Peyer's patch (tissue), 4 donors: ENCODE measurements at regions not wholly inside any gene's neighbourhood (a gene's known extent, or its start where the extent isn't known, plus 50 kb on each side); places are given as distances from the start of the nearest gene placed in this dataset.

Experiments
- DNase-seq, 3 donors: peaks; one replicate each; pipeline ENCODE4 v3.0.0-alpha.2; 2017 to 2019
- H3K27ac ChIP-seq, 4 donors: fragments of 200-600 bp; sonication (generic); one replicate each; pipeline ENCODE4 v1.5.1; 2016 to 2019
- H3K27me3 ChIP-seq, 2 donors: fragments of 200-600 bp; sonication (generic); one replicate each; pipeline ENCODE4 v1.5.1; 2019
- H3K36me3 ChIP-seq, 3 donors: fragments of 200-600 bp; sonication (generic); one replicate each; pipeline ENCODE4 v1.5.1; 2016 to 2019
- H3K4me1 ChIP-seq, 4 donors: fragments of 200-600 bp; sonication (generic); one replicate each; pipeline ENCODE4 v1.5.1; 2016 to 2019
- H3K4me3 ChIP-seq, 4 donors: fragments of 200-600 bp; sonication (generic); 1 replicate in 3 of 4; 2 replicates in 1 of 4; pipeline ENCODE4 v1.5.1; 2016 to 2019; ENCODE audit warnings: mild to moderate bottlenecking in 1 of 4
- H3K9me3 ChIP-seq, 4 donors: fragments of 200-600 bp; sonication (generic); one replicate each; pipeline ENCODE4 v1.5.1; 2016 to 2019; ENCODE audit warnings: mild to moderate bottlenecking in 1 of 4
- CTCF ChIP-seq, 6 experiments: fragments of 450-650 bp in 4 of 6; fragments of 200-600 bp in 2 of 6; sonication (generic) in 1 of 6; IDR thresholded peaks; one replicate each; pipeline ENCODE4 v1.5.1; 2017 to 2019; ENCODE audit warnings: antibody characterized with exemption in 6 of 6, mild to moderate bottlenecking in 3 of 6, moderate library complexity in 1 of 6
- POLR2A ChIP-seq, 2 donors: fragments of 450-650 bp; IDR thresholded peaks; one replicate each; pipeline ENCODE4 v1.5.1; 2017; ENCODE audit warnings: antibody characterized with exemption in 2 of 2, mild to moderate bottlenecking in 2 of 2, moderate library complexity in 2 of 2

GRCh38 chr1:184279911-184280458, 106.8 kb upstream of the C1orf21 start:
- no peaks in the 10 kb centered on the region for H3K27me3 ChIP-seq
- no peak for TF ChIP-seq POLR2A (IDR thresholded peaks at IDR 0.05)
- TF ChIP-seq CTCF (IDR thresholded peaks at IDR 0.05), result no peak
- DNase-seq, result no peak
- H3K4me3 ChIP-seq, result no peak overlapping the region
- H3K27ac ChIP-seq, result no peak overlapping the region
- H3K9me3 ChIP-seq, result no peaks in the 10 kb centered on the region
- H3K36me3 ChIP-seq, result no peaks in the 10 kb centered on the region
- H3K4me1 ChIP-seq, result peaks cover 0 to 5% (median 0%) of the 10 kb centered on the region in 4 donors

GRCh38 chr1:184283999-184284398, 102.8 kb upstream of the C1orf21 start:
- Histone ChIP-seq H3K27me3 (no peaks in the 10 kb centered on the region), H3K4me3 (no peak overlapping the region), H3K36me3 (no peaks in the 10 kb centered on the region), H3K27ac (peak overlapping the region in 3 of 4 donors; percentile 3 to 61 (median 60)), H3K9me3 (no peaks in the 10 kb centered on the region), H3K4me1 (peaks cover 0 to 5% (median 0%) of the 10 kb centered on the region in 4 donors)
- TF ChIP-seq CTCF (IDR thresholded peaks at IDR 0.05), result no peak
- TF ChIP-seq POLR2A (IDR thresholded peaks at IDR 0.05), result no peak
- peak in 1 of 3 donors; percentile 53 for DNase-seq

GRCh38 chr1:184284900-184285299, 101.9 kb upstream of the C1orf21 start:
- Histone ChIP-seq H3K36me3 (no peaks in the 10 kb centered on the region), H3K4me1 (peaks cover 0 to 5% (median 0%) of the 10 kb centered on the region in 4 donors), H3K27me3 (no peaks in the 10 kb centered on the region), H3K4me3 (no peak overlapping the region), H3K9me3 (no peaks in the 10 kb centered on the region), H3K27ac (peak overlapping the region in 2 of 4 donors; percentile 29 to 60)
- DNase-seq, result no peak
- TF ChIP-seq POLR2A (IDR thresholded peaks at IDR 0.05) (no peak), CTCF (IDR thresholded peaks at IDR 0.05) (no peak)

GRCh38 chr1:184285401-184286087, 101.3 kb upstream of the C1orf21 start:
- no peaks in the 10 kb centered on the region for H3K9me3 ChIP-seq
- no peak for TF ChIP-seq CTCF (IDR thresholded peaks at IDR 0.05)
- no peak for TF ChIP-seq POLR2A (IDR thresholded peaks at IDR 0.05)

GRCh38 chr1:184287001-184287400, 99.8 kb upstream of the C1orf21 start:
- Histone ChIP-seq H3K4me3 (no peak overlapping the region), H3K9me3 (no peaks in the 10 kb centered on the region), H3K36me3 (no peaks in the 10 kb centered on the region), H3K4me1 (peaks cover 0 to 5% (median 0%) of the 10 kb centered on the region in 4 donors), H3K27me3 (no peaks in the 10 kb centered on the region), H3K27ac (no peak overlapping the region)
- TF ChIP-seq POLR2A (IDR thresholded peaks at IDR 0.05) (no peak), CTCF (IDR thresholded peaks at IDR 0.05) (no peak)
- DNase-seq, result peak in 1 of 3 donors; percentile 74

More at GRCh38 chr1:184285401-184286087, 101.3 kb upstream of the C1orf21 start:
- DNase-seq, result no peak
- Histone ChIP-seq H3K36me3 (no peaks in the 10 kb centered on the region), H3K27ac (no peak overlapping the region), H3K4me1 (peaks cover 0 to 5% (median 0%) of the 10 kb centered on the region in 4 donors), H3K4me3 (no peak overlapping the region), H3K27me3 (no peaks in the 10 kb centered on the region)
